Adrenal gland (tissue), 5 donors: ENCODE measurements at regions not wholly inside any gene's neighbourhood (a gene's known extent, or its start where the extent isn't known, plus 50 kb on each side); places are given as distances from the start of the nearest gene placed in this dataset.

Experiments
- POLR2A ChIP-seq, 2 donors: fragments of 450-650 bp; IDR thresholded peaks; one replicate each; pipeline ENCODE4 v1.6.1; 2017; ENCODE audit warnings: antibody characterized with exemption in 2 of 2, mild to moderate bottlenecking in 2 of 2, moderate library complexity in 1 of 2
- TF ChIP-seq, protein P1 (sequence below), 6 experiments: fragments of 450-650 bp in 4 of 6; fragments of 200-600 bp in 2 of 6; sonication (generic) in 1 of 6; IDR thresholded peaks; 1 replicate in 5 of 6; 2 replicates in 1 of 6; pipeline versions ENCODE4 v1.5.1 to v1.8.0; 2016 to 2021; ENCODE audit warnings: antibody characterized with exemption in 6 of 6, mild to moderate bottlenecking in 2 of 6, moderate library complexity in 1 of 6
- donor health status: DM: no; HTN: no; CAD: no.

DNA sequence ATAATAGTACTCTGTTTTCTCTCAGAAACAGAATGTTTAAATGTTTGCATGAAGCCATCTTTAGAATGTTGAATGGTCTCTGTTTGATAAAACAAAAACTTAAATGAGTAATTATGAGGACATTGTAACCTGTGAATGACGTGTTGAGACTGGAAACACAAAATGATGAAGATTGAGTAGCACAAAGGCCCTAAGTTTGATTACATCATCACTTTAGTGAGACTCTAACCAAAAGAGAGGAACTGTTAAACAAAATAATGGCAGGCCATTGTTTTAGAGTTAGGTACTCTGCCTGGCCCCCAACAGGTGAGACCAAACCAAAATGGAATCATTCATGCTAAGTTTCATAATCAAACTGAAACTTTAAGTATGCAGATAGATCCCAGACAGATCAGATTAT is 1561.7 kb upstream of the SLC39A10 start:
- TF ChIP-seq, protein P1, sequence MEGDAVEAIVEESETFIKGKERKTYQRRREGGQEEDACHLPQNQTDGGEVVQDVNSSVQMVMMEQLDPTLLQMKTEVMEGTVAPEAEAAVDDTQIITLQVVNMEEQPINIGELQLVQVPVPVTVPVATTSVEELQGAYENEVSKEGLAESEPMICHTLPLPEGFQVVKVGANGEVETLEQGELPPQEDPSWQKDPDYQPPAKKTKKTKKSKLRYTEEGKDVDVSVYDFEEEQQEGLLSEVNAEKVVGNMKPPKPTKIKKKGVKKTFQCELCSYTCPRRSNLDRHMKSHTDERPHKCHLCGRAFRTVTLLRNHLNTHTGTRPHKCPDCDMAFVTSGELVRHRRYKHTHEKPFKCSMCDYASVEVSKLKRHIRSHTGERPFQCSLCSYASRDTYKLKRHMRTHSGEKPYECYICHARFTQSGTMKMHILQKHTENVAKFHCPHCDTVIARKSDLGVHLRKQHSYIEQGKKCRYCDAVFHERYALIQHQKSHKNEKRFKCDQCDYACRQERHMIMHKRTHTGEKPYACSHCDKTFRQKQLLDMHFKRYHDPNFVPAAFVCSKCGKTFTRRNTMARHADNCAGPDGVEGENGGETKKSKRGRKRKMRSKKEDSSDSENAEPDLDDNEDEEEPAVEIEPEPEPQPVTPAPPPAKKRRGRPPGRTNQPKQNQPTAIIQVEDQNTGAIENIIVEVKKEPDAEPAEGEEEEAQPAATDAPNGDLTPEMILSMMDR (IDR thresholded peaks at IDR 0.05): no peak
- TF ChIP-seq POLR2A (IDR thresholded peaks at IDR 0.05): no peak
